Chondrocyte (in vitro differentiated cells): ENCODE measurements at regions not wholly inside any gene's neighbourhood (a gene's known extent, or its start where the extent isn't known, plus 50 kb on each side); places are given as distances from the start of the nearest gene placed in this dataset.

ENCODE experiments used
- DNase-seq: peaks from one replicate; pipeline ENCODE4 v3.0.0; 2021; ENCODE audit warnings: mixed read lengths, low spot score
- H3K27ac Mint-ChIP-seq: one replicate; pipeline ENCODE4 v1.8.0; 2021; ENCODE audit warnings: mild to moderate bottlenecking, moderate library complexity, mixed read lengths; ENCODE audit not compliant: unreplicated experiment
- H3K27me3 Mint-ChIP-seq: 2 replicates; pipeline ENCODE4 v1.8.0; 2021; ENCODE audit warnings: low read depth, mixed read lengths
- H3K36me3 Mint-ChIP-seq: 2 replicates; pipeline ENCODE4 v1.8.0; 2021; ENCODE audit warnings: low read depth, mixed read lengths
- H3K4me1 Mint-ChIP-seq: 2 replicates; pipeline ENCODE4 v1.8.0; 2021; ENCODE audit warnings: low read depth, mild to moderate bottlenecking, mixed read lengths
- H3K4me3 Mint-ChIP-seq: one replicate; pipeline ENCODE4 v1.8.0; 2021; ENCODE audit warnings: mild to moderate bottlenecking, moderate library complexity, mixed read lengths; ENCODE audit not compliant: unreplicated experiment
- H3K9me3 Mint-ChIP-seq: 2 replicates; pipeline ENCODE4 v1.8.0; 2021; ENCODE audit warnings: low read depth, mixed read lengths
- TF ChIP-seq, protein P1 (sequence below): fragments of 200-600 bp; sonication (generic); IDR thresholded peaks from 2 replicates; pipeline ENCODE4 v1.5.0; 2021; ENCODE audit warnings: antibody characterized with exemption, mild to moderate bottlenecking, moderate library complexity

- TF ChIP-seq, protein P1, sequence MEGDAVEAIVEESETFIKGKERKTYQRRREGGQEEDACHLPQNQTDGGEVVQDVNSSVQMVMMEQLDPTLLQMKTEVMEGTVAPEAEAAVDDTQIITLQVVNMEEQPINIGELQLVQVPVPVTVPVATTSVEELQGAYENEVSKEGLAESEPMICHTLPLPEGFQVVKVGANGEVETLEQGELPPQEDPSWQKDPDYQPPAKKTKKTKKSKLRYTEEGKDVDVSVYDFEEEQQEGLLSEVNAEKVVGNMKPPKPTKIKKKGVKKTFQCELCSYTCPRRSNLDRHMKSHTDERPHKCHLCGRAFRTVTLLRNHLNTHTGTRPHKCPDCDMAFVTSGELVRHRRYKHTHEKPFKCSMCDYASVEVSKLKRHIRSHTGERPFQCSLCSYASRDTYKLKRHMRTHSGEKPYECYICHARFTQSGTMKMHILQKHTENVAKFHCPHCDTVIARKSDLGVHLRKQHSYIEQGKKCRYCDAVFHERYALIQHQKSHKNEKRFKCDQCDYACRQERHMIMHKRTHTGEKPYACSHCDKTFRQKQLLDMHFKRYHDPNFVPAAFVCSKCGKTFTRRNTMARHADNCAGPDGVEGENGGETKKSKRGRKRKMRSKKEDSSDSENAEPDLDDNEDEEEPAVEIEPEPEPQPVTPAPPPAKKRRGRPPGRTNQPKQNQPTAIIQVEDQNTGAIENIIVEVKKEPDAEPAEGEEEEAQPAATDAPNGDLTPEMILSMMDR = no peak
- H3K27me3 Mint-ChIP-seq = peaks cover 20% of the 10 kb centered on the region
- no peaks in the 10 kb centered on the region for H3K36me3 Mint-ChIP-seq
- peaks cover 4% of the 10 kb centered on the region for H3K4me1 Mint-ChIP-seq
- H3K27ac Mint-ChIP-seq = no peak overlapping the region
- no peak for DNase-seq
- H3K9me3 Mint-ChIP-seq = no peaks in the 10 kb centered on the region
- no peak overlapping the region for H3K4me3 Mint-ChIP-seq
Observed at GRCh38 chr1:64323882-64324281, 120.5 kb downstream of the UBE2U start.

- Mint-ChIP-seq H3K36me3 (no peaks in the 10 kb centered on the region), H3K4me3 (no peak overlapping the region), H3K27ac (no peak overlapping the region), H3K4me1 (no peaks in the 10 kb centered on the region), H3K27me3 (peaks cover 25% of the 10 kb centered on the region), H3K9me3 (no peaks in the 10 kb centered on the region)
- DNase-seq = no peak
- TF ChIP-seq, protein P1 = no peak
Observed at GRCh38 chr1:64325856-64326255, 122.4 kb downstream of the UBE2U start.

DNA sequence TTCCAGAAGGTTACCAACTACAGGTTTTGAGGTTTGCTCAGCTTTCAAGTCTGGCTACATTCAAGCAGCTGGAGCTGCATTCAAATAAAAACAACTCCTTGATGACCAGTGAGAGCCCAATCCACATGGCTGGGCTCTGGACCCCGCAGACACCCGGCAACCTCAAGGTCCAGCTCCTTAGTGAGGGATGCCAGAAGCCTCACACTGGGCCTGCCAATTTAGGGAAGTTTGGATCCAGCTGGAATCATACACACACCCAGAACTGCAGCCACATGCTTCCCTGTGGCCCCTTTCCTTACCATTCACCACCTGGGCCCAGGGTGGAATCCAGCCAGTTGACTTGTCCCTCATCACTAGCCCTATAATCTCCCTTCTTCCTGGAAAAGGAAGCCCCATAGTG, 123.7 kb downstream of the UBE2U start:
- H3K4me1 Mint-ChIP-seq = no peaks in the 10 kb centered on the region
- no peak overlapping the region for H3K4me3 Mint-ChIP-seq
- DNase-seq = no peak
- H3K36me3 Mint-ChIP-seq = no peaks in the 10 kb centered on the region
- TF ChIP-seq, protein P1 = no peak
- no peak overlapping the region for H3K27ac Mint-ChIP-seq
- H3K27me3 Mint-ChIP-seq = peaks cover 33% of the 10 kb centered on the region
- H3K9me3 Mint-ChIP-seq = no peaks in the 10 kb centered on the region

DNA sequence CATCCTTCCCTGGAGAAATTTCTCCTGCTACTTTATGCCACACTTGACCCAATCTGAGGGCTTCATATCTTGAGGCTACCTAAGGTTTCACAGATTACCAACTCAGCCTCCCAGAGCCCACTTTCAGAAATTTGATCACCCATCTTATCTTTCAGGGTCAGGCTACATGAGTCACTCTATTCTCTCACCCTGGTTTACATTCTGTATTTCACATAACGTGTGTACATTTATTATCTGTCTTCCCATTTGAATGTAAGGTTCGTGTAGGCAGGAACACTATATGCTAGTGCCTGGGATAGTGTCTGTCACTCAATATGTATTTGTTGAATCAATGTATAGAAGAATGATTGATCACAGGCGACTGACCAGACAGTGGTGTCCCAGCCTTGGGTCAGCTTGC, 124.8 kb downstream of the UBE2U start:
- peaks cover 33% of the 10 kb centered on the region for H3K27me3 Mint-ChIP-seq
- DNase-seq = no peak
- H3K4me3 Mint-ChIP-seq = no peak overlapping the region
- H3K27ac Mint-ChIP-seq = no peak overlapping the region
- H3K4me1 Mint-ChIP-seq = no peaks in the 10 kb centered on the region
- TF ChIP-seq, protein P1 = no peak
- H3K9me3 Mint-ChIP-seq = no peaks in the 10 kb centered on the region
- no peaks in the 10 kb centered on the region for H3K36me3 Mint-ChIP-seq

DNA sequence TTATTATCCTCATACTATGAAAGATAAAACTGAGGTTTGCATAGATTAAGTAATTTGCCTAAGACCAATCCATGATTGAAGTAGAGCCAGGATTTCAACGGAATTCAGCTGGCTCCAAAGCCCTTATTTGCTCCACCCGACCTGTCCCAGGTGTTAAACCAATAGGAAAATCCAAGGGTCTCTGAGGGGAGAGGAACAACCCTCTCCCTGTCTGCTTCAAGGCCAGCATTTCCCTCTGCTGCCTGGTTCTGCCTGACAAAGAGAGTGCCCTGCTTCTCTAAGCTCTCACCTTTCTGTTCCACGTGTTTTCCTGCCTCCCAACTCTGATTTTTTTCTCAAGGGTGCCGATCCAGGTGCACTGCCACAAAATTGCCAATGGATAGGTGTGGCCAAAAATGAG, 127.4 kb downstream of the UBE2U start:
- no peak overlapping the region for H3K27ac Mint-ChIP-seq
- no peaks in the 10 kb centered on the region for H3K4me1 Mint-ChIP-seq
- H3K9me3 Mint-ChIP-seq = no peaks in the 10 kb centered on the region
- DNase-seq = no peak
- no peaks in the 10 kb centered on the region for H3K36me3 Mint-ChIP-seq
- TF ChIP-seq, protein P1 = no peak
- H3K4me3 Mint-ChIP-seq = no peak overlapping the region
- H3K27me3 Mint-ChIP-seq = peaks cover 38% of the 10 kb centered on the region
